CD4-positive, alpha-beta T cell treated with Interleukin-2 at 100 ng/mL for 4 hours (primary cell): ENCODE measurements at regions not wholly inside any gene's neighbourhood (a gene's known extent, or its start where the extent isn't known, plus 50 kb on each side); places are given as distances from the start of the nearest gene placed in this dataset.

ENCODE experiments used
- DNase-seq: peaks from one replicate; pipeline ENCODE4 v3.0.0-alpha.2; 2020; ENCODE audit warnings: low spot score

DNA sequence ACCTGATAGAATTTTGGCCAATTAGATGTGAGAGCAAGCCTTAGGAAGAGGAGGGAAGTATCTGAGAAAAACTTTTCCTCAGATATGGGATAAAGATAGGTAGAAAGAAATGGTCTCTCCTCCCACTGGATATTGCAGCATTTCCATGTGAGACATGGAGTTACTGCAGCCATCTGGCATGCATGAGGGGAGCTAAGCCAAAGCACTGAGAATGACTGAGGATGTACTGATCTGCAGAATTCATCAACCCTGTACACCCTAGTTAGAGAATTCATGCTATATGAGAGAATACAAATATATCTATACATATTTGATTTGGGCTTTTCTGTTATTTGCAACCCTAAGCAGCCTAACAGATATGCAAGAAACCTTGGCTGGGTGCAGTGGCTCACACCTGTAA is 52.5 kb upstream of the RPL34 start:
- DNase-seq: no peak

DNA sequence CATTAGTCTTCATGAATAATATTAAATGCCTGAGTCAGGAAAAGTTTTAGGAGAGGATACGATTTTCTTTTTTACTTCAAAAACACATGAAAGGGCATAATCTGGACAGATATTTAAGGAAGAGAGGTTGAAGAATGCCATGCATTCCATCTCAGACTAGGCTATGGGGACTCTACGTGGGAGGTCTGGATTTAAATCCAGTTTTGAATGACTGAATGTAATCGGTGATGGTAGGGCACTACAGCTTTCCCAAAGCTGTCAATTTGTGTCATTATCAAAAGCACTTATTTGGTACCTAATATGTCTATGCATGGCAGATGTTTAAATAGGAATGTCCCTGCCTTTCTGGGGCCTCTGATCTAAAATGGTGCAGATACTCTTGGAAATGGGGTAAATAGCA is 59.3 kb upstream of the RPL34 start:
- DNase-seq: no peak

DNA sequence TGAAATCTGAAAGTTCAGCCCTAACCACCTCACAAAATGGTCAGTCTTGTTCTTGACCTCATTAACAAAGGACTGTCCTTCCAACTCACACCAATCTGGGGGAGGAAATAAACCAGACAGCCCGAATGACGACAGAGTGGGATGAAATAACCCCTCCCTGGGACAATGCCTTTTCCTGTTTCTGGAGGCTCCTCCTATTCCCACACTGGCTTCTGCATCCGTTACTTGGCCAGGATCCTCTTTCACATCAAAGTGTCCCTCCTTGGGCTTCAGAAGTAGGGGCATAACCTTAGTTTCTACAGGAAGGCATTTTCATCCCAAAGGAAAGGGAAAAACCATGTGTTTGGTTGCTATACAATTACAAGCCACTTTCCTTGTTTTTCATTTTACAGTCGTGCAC is 59.8 kb upstream of the RPL34 start:
- DNase-seq: no peak

DNA sequence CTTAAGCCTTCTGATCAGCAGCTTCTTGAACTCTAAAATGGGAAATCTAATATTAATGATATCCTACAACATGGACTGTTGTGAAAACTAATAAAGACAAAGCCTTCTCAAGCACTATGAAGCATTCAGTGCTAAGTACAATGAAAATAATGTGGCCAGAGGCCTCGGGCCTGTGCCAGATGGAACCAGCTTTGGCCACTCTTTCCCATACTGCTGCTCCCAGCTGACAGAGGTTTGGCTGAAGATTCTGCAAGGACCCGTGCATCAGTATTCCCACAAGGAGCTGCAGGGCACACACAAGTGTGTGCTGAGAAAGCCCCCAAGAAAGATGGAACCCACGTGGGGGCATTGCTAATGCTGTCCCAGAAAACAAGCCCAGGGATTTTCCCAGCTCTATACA is 60.5 kb upstream of the RPL34 start:
- no peak for DNase-seq

DNA sequence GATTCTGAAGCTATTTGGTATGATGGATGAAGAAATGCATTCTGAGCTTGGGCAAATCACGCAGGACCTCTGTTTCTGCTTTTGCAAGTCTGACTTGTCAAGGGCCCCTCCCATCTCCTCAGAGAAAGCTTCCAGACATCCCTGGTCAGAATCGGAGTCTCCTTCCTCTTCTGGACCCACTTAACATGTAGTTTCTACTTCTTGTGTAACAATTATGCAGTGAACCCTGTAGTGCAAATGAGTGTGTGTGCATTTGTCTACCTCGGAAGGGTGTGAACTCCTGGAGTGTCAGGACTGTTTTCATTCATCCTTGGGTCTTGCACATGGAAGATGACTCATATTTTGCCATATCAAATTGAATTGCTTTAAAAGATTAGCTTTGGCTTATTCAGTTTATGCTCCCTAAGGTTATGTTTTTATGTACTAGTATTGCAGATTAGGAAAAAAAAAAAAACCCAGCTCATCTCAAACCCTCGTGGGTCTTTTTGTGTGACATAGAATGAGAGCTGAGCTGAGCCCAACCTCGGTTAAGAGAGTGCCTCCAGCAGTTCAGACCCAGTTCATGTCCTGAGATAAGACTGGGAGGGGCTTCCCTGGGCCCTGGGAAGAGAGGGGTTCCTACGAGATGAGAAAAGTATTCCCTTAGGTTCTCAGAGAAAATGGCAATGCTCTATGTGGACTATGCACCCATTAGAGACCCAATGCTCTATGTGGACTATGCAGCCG is 61.1 kb upstream of the RPL34 start:
- no peak for DNase-seq

DNA sequence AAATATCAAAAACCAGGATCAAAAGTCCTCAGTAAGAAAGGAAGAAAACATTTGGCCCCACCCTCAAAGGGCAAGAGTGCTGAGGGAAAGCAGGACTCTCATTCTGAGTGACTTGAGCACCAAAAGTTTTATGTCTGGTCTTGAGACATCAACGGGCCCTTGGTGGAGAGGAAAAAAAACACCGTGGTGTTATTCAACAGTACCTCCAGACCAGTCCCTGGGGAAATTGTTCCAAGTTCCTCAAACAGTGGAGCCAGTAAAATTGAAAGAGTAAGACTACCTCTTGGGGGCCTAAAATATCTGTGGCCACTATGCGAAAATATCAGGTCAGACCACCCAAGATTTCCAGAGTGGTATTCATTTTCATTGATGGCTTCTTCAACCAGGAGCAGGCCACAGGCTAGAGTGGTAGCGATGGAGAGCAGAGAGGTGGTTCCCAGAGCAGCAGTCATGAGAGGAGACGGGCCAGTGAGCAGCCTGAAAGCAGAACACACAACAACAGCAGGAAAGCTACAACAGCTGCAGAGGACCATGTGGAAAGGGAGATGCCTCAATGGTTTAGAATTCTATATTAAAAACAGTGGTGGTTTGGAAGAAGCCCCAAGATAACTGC is 63.7 kb upstream of the RPL34 start:
- no peak for DNase-seq

DNA sequence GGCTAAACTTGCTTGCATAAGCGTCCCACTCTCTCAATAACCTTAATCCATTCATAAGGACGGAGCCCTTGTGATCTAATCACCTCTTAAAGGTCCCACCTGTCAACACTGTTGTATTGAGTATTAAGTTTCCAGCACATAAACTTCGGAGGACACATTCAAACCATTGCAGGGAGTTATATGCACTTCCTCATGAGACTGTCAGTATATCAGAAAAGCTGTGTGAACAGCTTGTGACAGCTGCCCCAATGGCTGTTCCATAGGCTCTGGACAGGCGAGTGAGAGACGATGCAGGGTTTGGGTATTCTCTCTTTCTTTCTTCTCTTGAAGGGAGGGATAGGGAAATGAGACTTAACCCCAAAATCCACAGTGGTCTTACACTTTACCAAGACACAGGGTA is 64.2 kb upstream of the RPL34 start:
- DNase-seq: no peak

DNA sequence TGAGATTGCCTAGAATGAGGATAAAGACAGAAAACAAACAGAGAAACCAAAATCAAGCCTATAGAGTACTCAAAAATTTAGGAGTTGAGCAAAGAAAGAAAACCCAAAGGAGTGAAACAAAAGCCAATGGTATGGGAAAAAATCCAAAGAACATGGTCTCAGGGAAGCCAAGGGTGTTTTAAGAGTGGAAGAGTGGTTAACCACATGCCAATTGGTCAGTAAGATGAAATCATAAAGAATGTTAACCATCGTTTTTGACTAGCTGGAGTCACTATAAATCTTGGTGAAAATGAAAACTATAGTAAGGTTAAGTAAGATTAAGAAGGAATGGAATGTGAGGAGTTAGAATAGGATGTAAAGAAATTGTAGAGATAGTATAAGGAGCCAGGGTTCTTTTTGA is 64.7 kb upstream of the RPL34 start:
- DNase-seq: no peak

DNA sequence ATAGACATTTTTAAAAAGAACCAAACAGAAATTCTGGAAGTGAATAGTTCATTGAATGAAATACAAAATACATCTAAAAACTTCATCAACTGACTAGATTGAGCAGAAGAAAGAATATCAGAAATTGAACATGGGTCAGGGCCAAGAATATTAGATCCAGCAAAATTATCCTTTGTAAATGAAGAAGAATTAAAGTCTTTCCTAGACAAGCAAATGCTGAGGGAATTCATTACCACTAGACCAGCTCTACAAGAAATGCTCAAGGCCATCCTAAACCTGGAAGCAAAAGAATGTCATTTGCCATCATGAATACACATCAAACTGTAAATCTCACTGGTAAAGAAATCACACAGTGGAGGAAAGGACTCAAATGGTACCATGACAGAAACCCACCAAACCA is 72.7 kb upstream of the RPL34 start:
- DNase-seq: no peak

DNA sequence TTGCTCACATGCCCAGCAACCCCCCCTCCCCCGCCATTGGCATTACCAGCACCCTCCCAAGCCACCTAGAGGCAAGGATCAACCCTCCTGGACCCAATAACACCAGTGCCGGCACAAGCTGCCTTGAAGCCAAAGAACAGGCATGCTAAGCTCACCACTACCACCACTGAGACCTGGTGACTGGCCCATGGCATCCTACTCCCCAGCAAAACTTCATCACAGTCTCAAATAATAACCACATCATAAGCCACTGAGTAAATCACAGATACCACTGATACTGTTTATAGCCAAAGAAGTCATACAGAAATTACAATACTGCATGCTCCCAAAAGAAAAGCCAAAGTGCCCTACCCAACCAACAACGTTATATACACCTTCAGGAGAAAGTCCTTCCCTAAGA is 73.6 kb upstream of the RPL34 start:
- no peak for DNase-seq

DNA sequence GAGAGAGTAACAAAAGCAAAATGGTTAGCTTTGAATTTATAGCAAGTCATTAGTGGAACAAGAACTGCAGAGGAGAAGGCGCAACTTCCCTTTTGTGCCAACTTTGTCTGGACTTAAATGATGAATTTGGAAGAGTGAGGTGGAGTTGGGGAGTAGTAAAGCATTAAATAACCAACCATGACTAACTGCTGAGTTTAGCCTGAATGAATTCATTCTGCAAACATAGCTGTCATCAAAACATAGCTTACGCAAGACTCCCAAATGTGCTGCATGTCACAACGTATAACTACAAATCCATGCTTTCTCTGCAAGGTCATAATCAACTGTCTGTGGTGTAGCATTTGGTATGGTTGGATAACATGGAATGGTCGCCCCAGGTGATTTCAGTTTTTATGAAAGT is 75.9 kb upstream of the RPL34 start:
- DNase-seq: no peak

DNA sequence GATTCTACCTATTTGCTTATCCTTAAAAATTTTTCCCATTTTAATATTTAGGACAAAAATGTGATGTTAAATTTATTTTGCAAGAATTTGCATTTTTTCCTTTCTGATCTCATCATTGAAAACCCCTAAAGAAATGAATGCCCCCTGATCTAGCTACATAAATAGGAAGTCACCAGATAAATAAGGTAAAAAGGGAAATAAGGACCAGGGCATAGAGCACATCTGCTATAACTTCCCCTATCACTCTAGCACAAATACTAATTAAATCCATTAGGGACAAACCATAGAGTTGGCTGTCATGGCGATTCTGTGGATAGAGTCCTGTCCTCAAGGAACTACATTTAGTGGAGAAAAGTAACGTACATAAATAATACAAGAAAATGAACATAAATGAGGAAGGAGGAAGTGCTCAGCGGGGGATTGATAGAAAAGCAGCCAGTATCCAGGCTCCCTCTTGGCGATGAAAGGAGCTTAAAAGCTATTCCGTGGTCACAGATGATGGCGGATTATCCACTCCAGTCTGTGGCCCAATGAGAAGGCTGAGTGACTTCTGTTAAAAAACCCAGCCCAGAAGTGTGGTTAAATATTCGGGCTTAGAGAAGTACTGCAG is 76.9 kb upstream of the RPL34 start:
- no peak for DNase-seq

DNA sequence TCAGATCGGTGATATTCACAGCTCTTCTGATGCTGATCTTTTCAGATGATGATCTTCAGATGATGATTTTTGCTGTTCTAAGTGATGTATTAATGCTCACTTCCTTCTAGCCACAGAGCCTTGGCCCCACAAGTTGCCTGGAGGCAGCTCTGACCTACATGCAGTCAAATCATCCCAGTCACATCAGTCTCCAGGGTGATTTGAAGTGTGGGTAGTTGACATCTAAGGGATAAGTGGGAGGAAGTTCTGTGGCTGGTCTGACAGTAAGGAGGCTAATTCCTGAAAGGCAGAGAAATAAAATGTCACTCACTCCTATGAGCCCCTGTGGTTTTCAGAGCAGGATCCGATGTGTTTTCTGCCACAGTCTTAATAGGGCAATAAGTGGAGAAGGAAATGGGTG is 79.8 kb upstream of the RPL34 start:
- no peak for DNase-seq

DNA sequence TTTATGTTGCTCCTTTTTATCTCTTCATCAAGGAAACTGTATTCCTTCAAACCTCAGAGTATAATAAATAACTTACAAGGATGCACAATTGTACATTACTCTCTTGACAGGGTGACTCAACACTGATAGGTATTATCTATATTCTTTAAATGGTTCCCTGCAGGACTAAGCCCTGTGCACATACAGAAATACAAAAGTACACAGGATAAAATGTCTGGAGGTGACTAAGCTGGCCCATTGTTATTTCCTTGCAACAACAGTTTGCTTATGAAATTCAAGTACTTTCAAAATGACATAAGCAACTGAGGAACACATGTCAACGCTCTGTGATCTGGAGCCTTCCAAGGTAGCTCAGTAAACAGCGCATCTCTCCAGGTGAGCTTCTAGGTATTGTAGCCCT is 83.8 kb upstream of the RPL34 start:
- no peak for DNase-seq

DNA sequence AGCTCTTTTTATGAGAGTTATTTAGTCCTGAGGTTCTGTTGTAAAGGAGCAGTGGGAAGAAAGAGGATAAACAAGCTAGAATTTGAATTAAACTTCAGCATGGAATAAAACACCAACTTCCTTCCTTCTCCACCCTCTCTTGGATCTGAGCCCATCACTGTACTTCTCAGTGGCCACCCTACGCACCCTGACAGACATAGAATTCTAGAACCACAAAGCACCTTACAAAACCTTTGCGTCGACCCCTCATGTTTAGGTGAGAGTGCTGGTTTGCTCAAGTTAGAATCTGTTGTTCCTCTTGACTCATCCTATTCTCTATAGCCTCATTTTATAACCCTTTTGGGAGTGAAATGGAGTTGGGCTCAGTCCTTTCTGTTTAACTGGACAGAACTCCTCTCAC is 84.6 kb upstream of the RPL34 start:
- no peak for DNase-seq

DNA sequence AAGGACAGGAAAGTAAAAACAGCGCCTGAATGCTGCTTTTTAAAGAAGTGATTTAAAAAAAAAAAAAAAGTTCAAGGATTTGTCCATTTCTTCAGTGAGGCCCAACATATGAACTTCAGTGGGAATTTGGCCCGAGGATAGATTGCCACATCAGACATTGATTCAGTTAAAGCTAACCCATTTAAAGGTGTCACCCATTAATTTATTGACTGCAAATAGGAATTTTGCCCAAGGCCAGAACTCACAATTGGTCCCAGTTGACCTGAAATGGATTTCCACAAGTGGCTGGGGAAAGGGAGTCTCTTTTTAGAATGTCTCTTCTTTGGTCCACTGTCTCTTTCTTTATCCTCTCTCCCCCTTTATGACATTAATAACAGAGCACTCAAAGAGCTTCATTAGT is 86.5 kb upstream of the RPL34 start:
- no peak for DNase-seq

DNA sequence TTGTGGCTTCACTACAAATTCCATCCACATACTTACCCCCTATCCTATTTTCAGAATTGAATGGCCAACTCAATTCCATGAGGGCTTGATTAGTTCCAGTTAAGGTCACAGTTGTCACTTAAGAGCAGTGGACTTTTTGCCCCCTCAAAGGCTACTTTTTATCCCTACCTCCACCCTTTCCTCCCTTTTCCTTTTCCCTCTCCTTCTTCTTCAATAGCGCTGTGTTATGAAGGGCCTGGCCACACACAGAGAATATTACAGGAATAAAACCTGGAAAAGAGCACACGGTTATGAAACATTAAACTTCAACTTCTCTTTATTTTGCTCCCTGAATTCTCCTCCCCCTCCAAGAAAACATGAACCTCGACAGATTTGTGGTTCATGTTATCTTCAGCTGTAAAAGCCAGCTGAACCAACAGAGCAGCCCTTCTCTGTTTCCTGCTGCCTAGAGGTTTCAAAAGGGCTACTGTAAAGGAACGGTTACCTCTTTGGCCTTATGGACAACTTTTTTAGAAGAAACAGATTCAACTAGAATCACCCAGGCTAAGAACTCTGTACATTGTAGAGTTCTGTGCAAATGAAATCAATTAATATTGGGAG is 87.0 kb upstream of the RPL34 start:
- DNase-seq: no peak

DNA sequence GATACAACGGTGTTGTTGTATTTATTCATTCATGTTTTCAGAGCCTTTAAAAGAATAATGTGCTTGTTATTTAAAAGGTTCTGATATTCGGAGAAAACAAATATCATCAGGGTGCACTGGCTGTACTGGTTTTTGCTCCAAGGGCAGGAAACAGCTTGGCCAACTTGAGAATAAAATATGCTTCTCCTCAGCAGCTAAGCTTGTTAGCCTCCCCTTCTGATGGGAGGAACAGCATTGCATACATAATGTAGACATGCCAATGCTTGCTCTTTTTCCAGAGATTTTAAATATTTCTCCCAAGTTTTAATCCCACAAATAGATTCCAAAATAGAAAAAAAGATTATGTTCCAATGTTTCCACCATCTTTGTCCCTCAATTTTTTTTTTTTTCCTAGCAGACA is 87.6 kb upstream of the RPL34 start:
- DNase-seq: no peak

DNA sequence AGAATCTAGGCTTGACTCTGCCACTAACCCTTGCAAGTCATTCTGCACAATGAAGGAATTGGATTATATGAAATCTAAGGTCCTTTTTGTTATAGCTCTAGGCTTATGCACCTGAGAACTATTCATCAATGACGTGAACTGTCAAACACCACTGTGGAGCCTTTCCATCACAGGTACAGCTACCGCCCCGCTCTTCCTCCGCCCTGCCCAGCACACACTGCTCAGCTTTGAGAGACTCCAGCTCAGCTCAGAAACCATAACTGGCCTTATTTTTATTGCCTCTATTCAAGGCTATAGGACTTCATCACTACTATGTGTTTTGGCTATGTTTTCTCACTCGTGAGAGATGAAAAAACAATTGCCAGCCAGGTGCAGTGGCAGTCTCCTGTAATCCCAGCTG is 88.2 kb upstream of the RPL34 start:
- DNase-seq: no peak

DNA sequence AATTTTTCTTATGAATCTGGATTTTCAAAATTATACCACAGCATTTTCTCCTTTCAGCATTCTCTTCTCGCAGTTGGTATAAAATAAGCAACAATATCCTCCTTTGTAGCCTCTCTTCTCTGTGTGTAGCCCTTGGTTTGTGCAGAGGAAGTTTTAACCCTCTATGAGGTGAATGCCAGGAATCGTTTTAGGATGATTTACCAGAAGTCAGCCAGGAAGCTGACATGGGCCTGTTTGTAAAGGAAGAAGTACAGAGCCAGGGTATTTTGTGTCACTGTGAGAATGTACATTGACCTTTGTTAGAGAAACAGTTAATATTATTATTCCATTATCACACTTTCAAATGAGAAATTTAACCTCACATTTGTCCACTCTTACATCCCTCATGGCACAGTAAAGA is 88.9 kb upstream of the RPL34 start:
- no peak for DNase-seq

DNA sequence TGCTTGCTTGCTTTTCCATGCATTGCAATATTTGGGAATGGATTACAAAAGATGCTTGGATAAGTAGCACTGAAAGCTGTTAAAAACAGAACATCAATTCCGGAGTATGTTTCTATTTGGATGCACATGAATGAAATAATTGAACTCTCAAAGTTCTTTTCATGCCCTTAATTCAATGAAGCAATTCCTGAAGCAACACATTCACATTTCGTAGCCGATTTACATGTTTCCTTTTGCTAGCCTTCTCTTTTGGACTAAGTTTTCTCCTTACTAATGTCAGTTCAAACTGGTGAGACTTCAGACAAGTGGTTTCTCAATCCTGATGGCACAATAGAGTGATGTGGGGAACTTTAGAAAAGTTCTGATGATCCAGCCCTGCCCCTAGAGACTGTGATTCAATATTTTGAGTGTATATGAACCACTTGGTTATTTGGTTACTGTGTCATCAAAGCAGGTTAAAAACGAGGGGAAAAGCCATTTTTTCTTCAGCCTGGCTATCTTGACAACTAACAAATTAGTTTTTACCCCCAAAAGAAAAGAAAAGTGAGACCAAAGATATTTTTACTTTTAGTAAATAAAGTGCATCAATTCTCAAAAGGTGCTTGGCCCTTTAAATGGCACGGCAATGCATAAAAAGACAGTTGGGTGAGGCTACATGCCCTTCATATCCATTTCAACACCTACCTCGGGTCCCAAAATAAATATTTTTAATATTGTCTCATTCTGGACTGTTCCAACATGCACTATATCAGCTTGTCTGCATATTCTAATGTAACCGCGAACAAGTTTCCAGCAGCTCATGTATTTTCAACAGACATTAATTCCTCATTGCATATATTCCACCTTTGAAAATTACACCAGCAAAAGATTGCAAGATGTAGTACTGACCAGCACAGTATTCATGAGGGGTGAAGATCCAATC is 90.1 kb upstream of the RPL34 start:
- DNase-seq: no peak

DNA sequence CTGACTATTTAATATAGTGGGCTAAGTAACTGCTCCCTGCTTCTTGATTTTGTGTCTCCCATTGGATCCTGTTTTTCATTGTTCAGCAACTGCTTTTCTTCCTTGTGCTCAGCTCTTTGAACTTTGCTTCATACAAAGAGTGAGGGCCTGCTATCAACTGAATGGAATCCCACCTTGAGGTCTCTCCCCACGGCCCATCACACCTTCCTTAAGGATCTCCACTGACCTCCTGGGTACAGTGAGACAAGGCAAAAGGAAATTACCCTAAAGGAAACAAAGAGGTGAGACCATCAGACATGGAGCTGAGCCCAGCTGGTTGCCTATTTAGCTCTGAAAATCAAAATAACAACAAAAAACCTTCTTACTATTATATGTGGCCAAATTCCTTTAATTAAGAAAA is 91.3 kb upstream of the RPL34 start:
- DNase-seq: no peak
